Chondrocyte (in vitro differentiated cells): ENCODE measurements at regions not wholly inside any gene's neighbourhood (a gene's known extent, or its start where the extent isn't known, plus 50 kb on each side); places are given as distances from the start of the nearest gene placed in this dataset.

Experiments used
- DNase-seq: peaks from one replicate; pipeline ENCODE4 v3.0.0; 2021; ENCODE audit warnings: mixed read lengths, low spot score
- H3K27ac Mint-ChIP-seq: one replicate; pipeline ENCODE4 v1.8.0; 2021; ENCODE audit warnings: mild to moderate bottlenecking, moderate library complexity, mixed read lengths; ENCODE audit not compliant: unreplicated experiment
- H3K27me3 Mint-ChIP-seq: 2 replicates; pipeline ENCODE4 v1.8.0; 2021; ENCODE audit warnings: low read depth, mixed read lengths
- H3K36me3 Mint-ChIP-seq: 2 replicates; pipeline ENCODE4 v1.8.0; 2021; ENCODE audit warnings: low read depth, mixed read lengths
- H3K4me1 Mint-ChIP-seq: 2 replicates; pipeline ENCODE4 v1.8.0; 2021; ENCODE audit warnings: low read depth, mild to moderate bottlenecking, mixed read lengths
- H3K4me3 Mint-ChIP-seq: one replicate; pipeline ENCODE4 v1.8.0; 2021; ENCODE audit warnings: mild to moderate bottlenecking, moderate library complexity, mixed read lengths; ENCODE audit not compliant: unreplicated experiment
- H3K9me3 Mint-ChIP-seq: 2 replicates; pipeline ENCODE4 v1.8.0; 2021; ENCODE audit warnings: low read depth, mixed read lengths
- TF ChIP-seq, protein P1 (sequence below): fragments of 200-600 bp; sonication (generic); IDR thresholded peaks from 2 replicates; pipeline ENCODE4 v1.5.0; 2021; ENCODE audit warnings: antibody characterized with exemption, mild to moderate bottlenecking, moderate library complexity

DNA sequence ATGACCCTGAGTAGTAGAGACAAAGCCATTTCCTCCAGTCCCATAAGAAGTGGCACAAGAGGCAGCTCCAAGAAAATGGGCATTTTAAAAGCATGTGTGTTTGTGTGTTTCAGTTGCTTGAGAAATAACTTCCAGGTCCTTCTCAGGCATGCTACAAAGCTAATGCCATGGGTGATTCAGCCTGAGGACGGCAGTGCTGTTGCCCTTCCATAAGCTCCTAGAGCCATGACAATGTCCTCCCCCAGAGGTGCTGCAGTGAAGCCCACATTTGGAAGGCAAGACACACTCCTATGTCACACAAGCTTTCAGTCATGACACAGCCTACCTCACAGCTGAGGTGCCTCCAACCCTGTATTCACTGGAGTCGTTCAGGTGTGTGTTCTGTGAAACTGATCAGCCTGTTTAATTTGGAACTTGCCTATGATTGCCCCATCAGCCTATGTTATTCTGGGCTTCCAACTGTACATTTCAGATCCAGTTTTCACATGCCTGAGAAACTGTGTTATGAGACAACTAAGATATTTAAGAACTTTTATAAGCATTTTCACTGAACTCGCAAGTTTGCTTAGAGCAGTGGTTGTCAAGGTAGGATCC lies 213.6 kb downstream of the FOXO1 start:
- peaks cover 9% of the 10 kb centered on the region for H3K9me3 Mint-ChIP-seq
- H3K27me3 Mint-ChIP-seq = no peaks in the 10 kb centered on the region
- H3K4me3 Mint-ChIP-seq = no peak overlapping the region
- peaks cover 2% of the 10 kb centered on the region for H3K36me3 Mint-ChIP-seq
- H3K27ac Mint-ChIP-seq = peak overlapping the region; percentile 75
- TF ChIP-seq, protein P1, sequence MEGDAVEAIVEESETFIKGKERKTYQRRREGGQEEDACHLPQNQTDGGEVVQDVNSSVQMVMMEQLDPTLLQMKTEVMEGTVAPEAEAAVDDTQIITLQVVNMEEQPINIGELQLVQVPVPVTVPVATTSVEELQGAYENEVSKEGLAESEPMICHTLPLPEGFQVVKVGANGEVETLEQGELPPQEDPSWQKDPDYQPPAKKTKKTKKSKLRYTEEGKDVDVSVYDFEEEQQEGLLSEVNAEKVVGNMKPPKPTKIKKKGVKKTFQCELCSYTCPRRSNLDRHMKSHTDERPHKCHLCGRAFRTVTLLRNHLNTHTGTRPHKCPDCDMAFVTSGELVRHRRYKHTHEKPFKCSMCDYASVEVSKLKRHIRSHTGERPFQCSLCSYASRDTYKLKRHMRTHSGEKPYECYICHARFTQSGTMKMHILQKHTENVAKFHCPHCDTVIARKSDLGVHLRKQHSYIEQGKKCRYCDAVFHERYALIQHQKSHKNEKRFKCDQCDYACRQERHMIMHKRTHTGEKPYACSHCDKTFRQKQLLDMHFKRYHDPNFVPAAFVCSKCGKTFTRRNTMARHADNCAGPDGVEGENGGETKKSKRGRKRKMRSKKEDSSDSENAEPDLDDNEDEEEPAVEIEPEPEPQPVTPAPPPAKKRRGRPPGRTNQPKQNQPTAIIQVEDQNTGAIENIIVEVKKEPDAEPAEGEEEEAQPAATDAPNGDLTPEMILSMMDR = no peak
- DNase-seq = no peak
- peaks cover 25% of the 10 kb centered on the region for H3K4me1 Mint-ChIP-seq

DNA sequence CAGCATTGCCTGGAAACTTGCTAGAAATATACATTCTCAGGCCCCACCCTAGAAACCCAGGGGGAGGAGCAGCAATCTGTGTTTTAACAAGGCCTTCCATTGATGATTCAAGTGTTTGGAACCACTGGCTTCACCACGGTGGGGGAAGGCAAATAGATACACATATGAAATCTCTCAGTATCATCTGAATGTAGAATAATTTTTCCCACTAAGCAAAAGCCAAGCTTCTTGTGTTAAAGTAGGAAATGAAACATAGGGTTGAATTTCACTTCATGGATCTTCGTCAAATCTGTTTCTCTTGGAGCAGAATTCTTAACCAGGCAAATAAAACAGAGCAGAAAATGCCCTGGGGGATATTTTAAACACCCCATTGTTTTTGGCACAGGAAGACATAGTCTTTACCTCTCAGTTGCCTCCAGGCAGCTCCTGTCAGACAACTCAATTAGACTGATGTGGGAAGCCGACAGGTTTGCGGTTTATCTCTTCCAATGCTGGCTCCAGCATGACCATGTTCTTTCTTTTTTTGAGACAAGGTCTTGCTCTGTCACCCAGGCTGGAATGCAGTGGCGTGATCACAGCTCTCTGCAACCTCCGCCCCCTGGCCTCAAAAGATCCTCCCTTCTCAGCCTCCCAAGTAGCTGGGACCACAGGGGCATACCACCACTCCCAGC lies 213.0 kb downstream of the FOXO1 start:
- Mint-ChIP-seq H3K9me3 (peaks cover 9% of the 10 kb centered on the region), H3K36me3 (peaks cover 2% of the 10 kb centered on the region), H3K4me1 (peaks cover 25% of the 10 kb centered on the region), H3K27me3 (no peaks in the 10 kb centered on the region), H3K4me3 (no peak overlapping the region), H3K27ac (peak overlapping the region; percentile 75)
- no peak for DNase-seq
- TF ChIP-seq, protein P1 = no peak

- Mint-ChIP-seq H3K9me3 (no peaks in the 10 kb centered on the region), H3K4me1 (peaks cover 30% of the 10 kb centered on the region), H3K27ac (no peak overlapping the region), H3K27me3 (no peaks in the 10 kb centered on the region), H3K36me3 (no peaks in the 10 kb centered on the region), H3K4me3 (no peak overlapping the region)
- TF ChIP-seq, protein P1 = no peak
- DNase-seq = no peak
Observed at GRCh38 chr13:40456397-40456953, 210.0 kb downstream of the FOXO1 start.

GRCh38 chr13:40456979-40457553 lies 209.4 kb downstream of the FOXO1 start:
- no peak for DNase-seq
- Mint-ChIP-seq H3K4me3 (no peak overlapping the region), H3K4me1 (peaks cover 26% of the 10 kb centered on the region), H3K27ac (no peak overlapping the region), H3K27me3 (no peaks in the 10 kb centered on the region), H3K36me3 (no peaks in the 10 kb centered on the region), H3K9me3 (no peaks in the 10 kb centered on the region)
- TF ChIP-seq, protein P1 = no peak

GRCh38 chr13:40457929-40458719 lies 208.3 kb downstream of the FOXO1 start:
- Mint-ChIP-seq H3K9me3 (no peaks in the 10 kb centered on the region), H3K4me3 (no peak overlapping the region), H3K4me1 (peaks cover 15% of the 10 kb centered on the region), H3K27ac (no peak overlapping the region), H3K27me3 (no peaks in the 10 kb centered on the region), H3K36me3 (no peaks in the 10 kb centered on the region)
- DNase-seq = no peak
- TF ChIP-seq, protein P1 = no peak
